ENCODE measurements at regions not wholly inside any gene's neighbourhood (a gene's known extent, or its start where the extent isn't known, plus 50 kb on each side); places are given as distances from the start of the nearest gene placed in this dataset.

GRCh38 chr6:123747515-123747914 is 56.1 kb upstream of the NKAIN2 start:
- no peak for DNase-seq (ENCODE audit: low read depth in 2 of 2)

- DNase-seq (ENCODE audit: low read depth in 2 of 2): peak in 1 of 2 experiments; percentile 16
These were observed 57.8 kb upstream of the NKAIN2 start for GRCh38 chr6:123745895-123746294.

GRCh38 chr6:123744840-123745239 is 58.8 kb upstream of the NKAIN2 start:
- DNase-seq (ENCODE audit: low read depth in 2 of 2): no peak

GRCh38 chr6:123742626-123743025 is 61.0 kb upstream of the NKAIN2 start:
- DNase-seq (ENCODE audit: low read depth in 2 of 2): peak in 1 of 2 experiments; percentile 6

GRCh38 chr6:123733180-123733579 is 70.5 kb upstream of the NKAIN2 start:
- DNase-seq (ENCODE audit: low read depth in 2 of 2): no peak

GRCh38 chr6:123716506-123716905 is 79.8 kb upstream of the TRDN start:
- DNase-seq (ENCODE audit: low read depth in 2 of 2): no peak

GRCh38 chr6:123715006-123715863 is 78.5 kb upstream of the TRDN start:
- no peak for DNase-seq (ENCODE audit: low read depth in 2 of 2)

GRCh38 chr6:123712831-123713230 is 76.1 kb upstream of the TRDN start:
- no peak for DNase-seq (ENCODE audit: low read depth in 2 of 2)

- DNase-seq (ENCODE audit: low read depth in 2 of 2): no peak
These were observed 66.2 kb upstream of the TRDN start for GRCh38 chr6:123702943-123703342.

- DNase-seq (ENCODE audit: low read depth in 2 of 2): no peak
These were observed 51.1 kb upstream of the TRDN start for GRCh38 chr6:123687864-123688263.
